K562 (cell line): ENCODE measurements at regions not wholly inside any gene's neighbourhood (a gene's known extent, or its start where the extent isn't known, plus 50 kb on each side); places are given as distances from the start of the nearest gene placed in this dataset.

Experiments used
- CBFA2T2 ChIP-seq: fragments of 450-650 bp; conservative IDR thresholded peaks from 2 replicates; pipeline ENCODE4 v1.6.1; 2017; ENCODE audit warnings: mild to moderate bottlenecking
- DEAF1 ChIP-seq: fragments of 450-650 bp; formaldehyde crosslinking; IDR thresholded peaks from 2 replicates; pipeline ENCODE4 v1.4.0; 2020; ENCODE audit warnings: mild to moderate bottlenecking, moderate library complexity
- RAD21 ChIP-seq, 2 experiments: fragments of 250-450 bp in 1 of 2; fragments of 450-650 bp in 1 of 2; sonication (Bioruptor Pico) in 1 of 2; formaldehyde crosslinking in 1 of 2; IDR thresholded peaks in 1 of 2; conservative IDR thresholded peaks in 1 of 2; 2 replicates each; pipeline versions ENCODE4 v1.4.0 to v1.8.0; 2020 to 2022; ENCODE audit warnings: mild to moderate bottlenecking in 2 of 2, moderate library complexity in 1 of 2
- REST ChIP-seq, 2 experiments: fragments of 450-650 bp; formaldehyde crosslinking in 1 of 2; IDR thresholded peaks; 2 replicates each; pipeline versions ENCODE4 v1.4.0 to v1.6.1; 2014 to 2020; ENCODE audit warnings: mild to moderate bottlenecking in 2 of 2, borderline replicate concordance in 1 of 2, low read depth in 1 of 2

GRCh38 chr12:25677232-25677937 is 124.3 kb upstream of the LMNTD1 start (continued):
- TF ChIP-seq REST (IDR thresholded peaks at IDR 0.05; ENCODE audit: borderline replicate concordance) (peak; percentile 67), REST (CRISPR knock-in tag; IDR thresholded peaks at IDR 0.05; ENCODE audit: low read depth) (no peak), RAD21 (CRISPR knock-in tag; conservative IDR thresholded peaks at IDR 0.05 in 1 of 2, IDR thresholded peaks at IDR 0.05 in 1 of 2) (peak; percentile 84 to 87), CBFA2T2 (no peak), DEAF1 (CRISPR knock-in tag) (peak; percentile 61; the same call in 1 of the 2 replicates)
